ENCODE measurements at regions not wholly inside any gene's neighbourhood (a gene's known extent, or its start where the extent isn't known, plus 50 kb on each side); places are given as distances from the start of the nearest gene placed in this dataset.

DNA sequence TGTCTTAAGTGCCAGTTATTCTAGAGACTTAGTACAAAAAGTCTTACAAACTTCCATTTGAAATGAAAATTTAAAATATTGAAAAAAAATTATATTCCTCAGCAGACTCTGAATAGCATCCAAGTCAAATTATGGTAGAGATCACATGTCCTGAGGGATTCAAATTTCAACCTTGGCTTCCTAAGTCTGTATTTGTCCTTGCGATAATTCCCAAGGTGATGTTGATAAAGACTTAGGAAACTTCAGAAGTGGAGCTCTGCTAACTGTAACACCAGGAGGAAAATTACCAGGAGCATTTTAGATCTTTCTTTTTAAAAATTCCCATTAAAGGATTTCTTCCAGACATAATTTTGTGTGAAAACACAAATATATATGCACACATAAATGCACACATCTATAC is 178.3 kb downstream of the IPO8 start:
- no peaks in the 10 kb centered on the region for H3K4me1 ChIP-seq (ENCODE audit: insufficient read depth, low read length)
- H3K27me3 Mint-ChIP-seq (ENCODE audit: low read depth, unreplicated experiment), result no peaks in the 10 kb centered on the region
- no peak overlapping the region for H3K4me2 ChIP-seq (ENCODE audit: low read length)
- no peak overlapping the region for H3K27ac ChIP-seq (ENCODE audit: low read depth, low read length)
- no peak for TF ChIP-seq EZH2 (IDR thresholded peaks at IDR 0.05; ENCODE audit: insufficient read depth, low read length)
- TF ChIP-seq, protein P1, sequence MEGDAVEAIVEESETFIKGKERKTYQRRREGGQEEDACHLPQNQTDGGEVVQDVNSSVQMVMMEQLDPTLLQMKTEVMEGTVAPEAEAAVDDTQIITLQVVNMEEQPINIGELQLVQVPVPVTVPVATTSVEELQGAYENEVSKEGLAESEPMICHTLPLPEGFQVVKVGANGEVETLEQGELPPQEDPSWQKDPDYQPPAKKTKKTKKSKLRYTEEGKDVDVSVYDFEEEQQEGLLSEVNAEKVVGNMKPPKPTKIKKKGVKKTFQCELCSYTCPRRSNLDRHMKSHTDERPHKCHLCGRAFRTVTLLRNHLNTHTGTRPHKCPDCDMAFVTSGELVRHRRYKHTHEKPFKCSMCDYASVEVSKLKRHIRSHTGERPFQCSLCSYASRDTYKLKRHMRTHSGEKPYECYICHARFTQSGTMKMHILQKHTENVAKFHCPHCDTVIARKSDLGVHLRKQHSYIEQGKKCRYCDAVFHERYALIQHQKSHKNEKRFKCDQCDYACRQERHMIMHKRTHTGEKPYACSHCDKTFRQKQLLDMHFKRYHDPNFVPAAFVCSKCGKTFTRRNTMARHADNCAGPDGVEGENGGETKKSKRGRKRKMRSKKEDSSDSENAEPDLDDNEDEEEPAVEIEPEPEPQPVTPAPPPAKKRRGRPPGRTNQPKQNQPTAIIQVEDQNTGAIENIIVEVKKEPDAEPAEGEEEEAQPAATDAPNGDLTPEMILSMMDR (IDR thresholded peaks at IDR 0.05; ENCODE audit: insufficient read depth, low read depth, low read length), result no peak
- H3K9ac ChIP-seq (ENCODE audit: low read length), result no peak overlapping the region
- no peak overlapping the region for H3K27ac Mint-ChIP-seq (ENCODE audit: unreplicated experiment)
- H3K36me3 ChIP-seq (ENCODE audit: insufficient read depth, low read length), result no peaks in the 10 kb centered on the region
- H3K79me2 ChIP-seq (ENCODE audit: insufficient read depth, low read length), result no peaks in the 10 kb centered on the region
- H3K4me3 ChIP-seq (ENCODE audit: insufficient read depth, low read depth, low read length), result no peak overlapping the region
- H3K36me3 Mint-ChIP-seq (ENCODE audit: low read depth, unreplicated experiment), result no peaks in the 10 kb centered on the region
- no peaks in the 10 kb centered on the region for H4K20me1 ChIP-seq (ENCODE audit: insufficient read depth, low read length)
- no peaks in the 10 kb centered on the region for H3K9me3 ChIP-seq (ENCODE audit: insufficient read depth, low read depth, low read length)
- no peak overlapping the region for H2AFZ ChIP-seq (ENCODE audit: low read depth, low read length)
- FAIRE-seq (no peak), DNase-seq (ENCODE audit: low read depth) (no peak)
- no peaks in the 10 kb centered on the region for H3K4me1 Mint-ChIP-seq (ENCODE audit: low read depth, unreplicated experiment)
- no peak overlapping the region for H3K4me3 Mint-ChIP-seq (ENCODE audit: unreplicated experiment)
- peaks cover 3% of the 10 kb centered on the region for H3K9me3 Mint-ChIP-seq (ENCODE audit: unreplicated experiment)
- H3K27me3 ChIP-seq (ENCODE audit: insufficient read depth, low read length), result no peaks in the 10 kb centered on the region

- H3K27ac ChIP-seq (ENCODE audit: low read depth, low read length), result no peak overlapping the region
- H4K20me1 ChIP-seq (ENCODE audit: insufficient read depth, low read length), result no peaks in the 10 kb centered on the region
- Mint-ChIP-seq H3K36me3 (ENCODE audit: low read depth, unreplicated experiment) (no peaks in the 10 kb centered on the region), H3K27me3 (ENCODE audit: low read depth, unreplicated experiment) (no peaks in the 10 kb centered on the region), H3K4me3 (ENCODE audit: unreplicated experiment) (no peak overlapping the region), H3K4me1 (ENCODE audit: low read depth, unreplicated experiment) (no peaks in the 10 kb centered on the region), H3K9me3 (ENCODE audit: unreplicated experiment) (no peaks in the 10 kb centered on the region), H3K27ac (ENCODE audit: unreplicated experiment) (no peak overlapping the region)
- H3K27me3 ChIP-seq (ENCODE audit: insufficient read depth, low read length), result no peaks in the 10 kb centered on the region
- TF ChIP-seq, protein P1 (IDR thresholded peaks at IDR 0.05; ENCODE audit: insufficient read depth, low read depth, low read length), result peak; percentile 22
- no peak for TF ChIP-seq EZH2 (IDR thresholded peaks at IDR 0.05; ENCODE audit: insufficient read depth, low read length)
- FAIRE-seq (no peak), DNase-seq (ENCODE audit: low read depth) (peak; percentile 27)
- H3K4me1 ChIP-seq (ENCODE audit: insufficient read depth, low read length), result no peaks in the 10 kb centered on the region
- H2AFZ ChIP-seq (ENCODE audit: low read depth, low read length), result no peak overlapping the region
- no peak overlapping the region for H3K9ac ChIP-seq (ENCODE audit: low read length)
- no peaks in the 10 kb centered on the region for H3K36me3 ChIP-seq (ENCODE audit: insufficient read depth, low read length)
- H3K4me2 ChIP-seq (ENCODE audit: low read length), result no peak overlapping the region
- no peaks in the 10 kb centered on the region for H3K9me3 ChIP-seq (ENCODE audit: insufficient read depth, low read depth, low read length)
- H3K4me3 ChIP-seq (ENCODE audit: insufficient read depth, low read depth, low read length), result no peak overlapping the region
- no peaks in the 10 kb centered on the region for H3K79me2 ChIP-seq (ENCODE audit: insufficient read depth, low read length)
These were observed 180.3 kb downstream of the IPO8 start for GRCh38 chr12:30515351-30515750.

- DNase-seq (ENCODE audit: low read depth) (no peak), FAIRE-seq (no peak)
- Mint-ChIP-seq H3K36me3 (ENCODE audit: low read depth, unreplicated experiment) (no peaks in the 10 kb centered on the region), H3K9me3 (ENCODE audit: unreplicated experiment) (peaks cover 1% of the 10 kb centered on the region), H3K4me1 (ENCODE audit: low read depth, unreplicated experiment) (no peaks in the 10 kb centered on the region), H3K4me3 (ENCODE audit: unreplicated experiment) (no peak overlapping the region), H3K27ac (ENCODE audit: unreplicated experiment) (no peak overlapping the region), H3K27me3 (ENCODE audit: low read depth, unreplicated experiment) (no peaks in the 10 kb centered on the region)
- Histone ChIP-seq H3K4me2 (ENCODE audit: low read length) (no peak overlapping the region), H3K36me3 (ENCODE audit: insufficient read depth, low read length) (no peaks in the 10 kb centered on the region), H3K4me1 (ENCODE audit: insufficient read depth, low read length) (no peaks in the 10 kb centered on the region), H3K27ac (ENCODE audit: low read depth, low read length) (no peak overlapping the region), H3K9ac (ENCODE audit: low read length) (no peak overlapping the region), H3K4me3 (ENCODE audit: insufficient read depth, low read depth, low read length) (no peak overlapping the region), H3K9me3 (ENCODE audit: insufficient read depth, low read depth, low read length) (no peaks in the 10 kb centered on the region), H3K79me2 (ENCODE audit: insufficient read depth, low read length) (no peaks in the 10 kb centered on the region), H3K27me3 (ENCODE audit: insufficient read depth, low read length) (no peaks in the 10 kb centered on the region), H4K20me1 (ENCODE audit: insufficient read depth, low read length) (no peaks in the 10 kb centered on the region), H2AFZ (ENCODE audit: low read depth, low read length) (no peak overlapping the region)
- no peak for TF ChIP-seq EZH2 (IDR thresholded peaks at IDR 0.05; ENCODE audit: insufficient read depth, low read length)
- TF ChIP-seq, protein P1 (IDR thresholded peaks at IDR 0.05; ENCODE audit: insufficient read depth, low read depth, low read length), result no peak
These were observed 181.0 kb downstream of the IPO8 start for GRCh38 chr12:30514666-30515065.
